AG09309 (cell line): ENCODE measurements at regions not wholly inside any gene's neighbourhood (a gene's known extent, or its start where the extent isn't known, plus 50 kb on each side); places are given as distances from the start of the nearest gene placed in this dataset.
"Not testable (repeated sequence)": the region's sequence is repeated elsewhere in the genome, so short reads cannot be mapped to it uniquely, and the experiment has no call there.

ENCODE experiments used
- DNase-seq: peaks from one replicate; pipeline ENCODE4 v3.0.0-alpha.2; 2010; ENCODE audit warnings: low read depth
- H3K4me3 ChIP-seq: 2 replicates; pipeline ENCODE4 v1.5.1; 2011; ENCODE audit warnings: mild to moderate bottlenecking, low read depth, low read length, moderate library complexity; ENCODE audit not compliant: control insufficient read depth
- CTCF ChIP-seq: IDR thresholded peaks from 2 replicates; pipeline ENCODE4 v1.5.1; 2011; ENCODE audit warnings: mild to moderate bottlenecking, low read depth, low read length, inconsistent platforms; ENCODE audit not compliant: insufficient read depth, control insufficient read depth; ENCODE audit errors: missing control alignments

GRCh38 chr17:55988861-55989260 is 164.4 kb upstream of the ANKFN1 start:
- DNase-seq, result no peak
- H3K4me3 ChIP-seq, result no peak overlapping the region
- TF ChIP-seq CTCF, result no peak

- no peak for DNase-seq
- TF ChIP-seq CTCF, result no peak
- no peak overlapping the region for H3K4me3 ChIP-seq
Measured at GRCh38 chr17:55990332-55991006, 162.8 kb upstream of the ANKFN1 start.

GRCh38 chr17:55996826-55997225 is 156.4 kb upstream of the ANKFN1 start:
- no peak overlapping the region for H3K4me3 ChIP-seq
- no peak for DNase-seq
- no peak for TF ChIP-seq CTCF

GRCh38 chr17:56000411-56000810 is 152.9 kb upstream of the ANKFN1 start:
- H3K4me3 ChIP-seq, result no peak overlapping the region
- TF ChIP-seq CTCF, result no peak

GRCh38 chr17:56002656-56003055 is 150.6 kb upstream of the ANKFN1 start:
- not testable (repeated sequence) for H3K4me3 ChIP-seq, DNase-seq

More at GRCh38 chr17:56000411-56000810, 152.9 kb upstream of the ANKFN1 start:
- no peak for DNase-seq

- H3K4me3 ChIP-seq, result no peak overlapping the region
- TF ChIP-seq CTCF, result no peak
- no peak for DNase-seq
Measured at GRCh38 chr17:56009795-56010651, 143.3 kb upstream of the ANKFN1 start.
